Heart right ventricle (tissue), 16 donors: ENCODE measurements at regions not wholly inside any gene's neighbourhood (a gene's known extent, or its start where the extent isn't known, plus 50 kb on each side); places are given as distances from the start of the nearest gene placed in this dataset.

Experiments
- ATAC-seq, 8 donors: fragments of 200-7000 bp; cut with Tn5 transposase; one replicate each; pipeline ENCODE4 v1.9.1; 2020; ENCODE audit warnings: mild to moderate bottlenecking in 8 of 8, moderate library complexity in 8 of 8, moderate number of reproducible peaks in 1 of 8
- DNase-seq, 2 donors: peaks; one replicate each; pipeline ENCODE4 v3.0.0-alpha.2; 2020
- H3K27ac ChIP-seq, 10 donors: fragments of 200-600 bp; sonication (generic) in 2 of 10; one replicate each; pipeline versions ENCODE4 v1.5.0 to v1.8.0; 2020 to 2022; ENCODE audit warnings: mild to moderate bottlenecking in 3 of 10
- H3K27me3 ChIP-seq, 7 donors: fragments of 200-600 bp; one replicate each; pipeline ENCODE4 v1.8.0; 2021 to 2022; ENCODE audit warnings: mild to moderate bottlenecking in 2 of 7
- H3K36me3 ChIP-seq, 9 donors: fragments of 200-600 bp; sonication (generic) in 1 of 9; one replicate each; pipeline versions ENCODE4 v1.5.0 to v1.8.0; 2020 to 2022; ENCODE audit warnings: mild to moderate bottlenecking in 2 of 9
- H3K4me1 ChIP-seq, 9 donors: fragments of 200-600 bp; sonication (generic) in 1 of 9; one replicate each; pipeline versions ENCODE4 v1.5.0 to v1.8.0; 2020 to 2022; ENCODE audit warnings: mild to moderate bottlenecking in 4 of 9
- H3K4me3 ChIP-seq, 10 donors: fragments of 200-600 bp; sonication (generic) in 2 of 10; one replicate each; pipeline versions ENCODE4 v1.5.0 to v1.8.0; 2020 to 2022; ENCODE audit warnings: mild to moderate bottlenecking in 7 of 10, moderate library complexity in 2 of 10
- H3K9me3 ChIP-seq, 11 donors: fragments of 200-600 bp in 10 of 11; sonication (generic) in 2 of 11; one replicate each; pipeline versions ENCODE4 v1.5.0 to v1.8.0; 2013 to 2022; ENCODE audit warnings: mild to moderate bottlenecking in 2 of 11, control low read depth in 1 of 11, moderate library complexity in 1 of 11
- WGBS, 2 donors: extraction: QIAGEN DNeasy Blood & Tissue Kit; methylation state at CpG; one replicate each; pipeline ENCODE4 v1.1.7; 2013; ENCODE audit warnings: inconsistent platforms in 1 of 2; 5-methylcytosine and 5-hydroxymethylcytosine counted together
- intact Hi-C, 10 donors: fragments of 100-400 bp; cut with DNase I; formaldehyde crosslinking; loops; one replicate each; pipeline versions ENCODE4 v1.11.1 to v1.14.2; 2022
- TF ChIP-seq, protein P1 (sequence below), 9 donors: fragments of 200-600 bp; sonication (generic) in 2 of 9; IDR thresholded peaks; one replicate each; pipeline versions ENCODE4 v1.5.0 to v1.8.0; 2021 to 2022; ENCODE audit warnings: antibody characterized with exemption in 9 of 9, mild to moderate bottlenecking in 5 of 9, moderate library complexity in 1 of 9
- donor health status: Arrhythmogenic right ventricular cardiomyopathy.
- donor health status: ischemic (EF 13 %, LVEDD 7.1; RV severe dilation, severe dysfunction).
- donor health status: healthy with polysubstance abuse.
- donor health status: DM: no; HTN: yes; CAD: no.
- donor health status: DM: no; HTN: no; CAD: no.
- donor health status: ischemic (EF 25% LVEDD 6.9; RV normal size, moderate dysfunction).
- donor health status: ischemic (EF 25% LVEDD 5.7; RV mildly dilated, moderate dysfunction).
- donor health status: healthy.
- donor health status: DM: yes; HTN: yes; CAD: no.
- donor health status: Ischemic cardiomyopathy.
- donor health status: ischemic (EF 35%, LVEDD 5.7; RV mildly dilated, moderate dysfunction).
- donor health status: nonischemic (EF 11% LVEDD 7.7; RV severe dilation, severe dysfunction).
- donor health status: DM: yes; HTN: yes; CAD: no.
- donor health status: PGD.
- donor health status: ischemic (EF 29% LVEDD 5.4; RV normal size, mild dysfunction).
- donor health status: nonischemic (EF 23%, LVEDD 6.1; RV moderate dilation, normal function).

- H3K9me3 ChIP-seq = no peaks in the 10 kb centered on the region
- 52 to 58% methylated on average over 2 of the region's 2 CpGs for WGBS, 2 donors
- H3K4me3 ChIP-seq = no peak overlapping the region
- TF ChIP-seq, protein P1, sequence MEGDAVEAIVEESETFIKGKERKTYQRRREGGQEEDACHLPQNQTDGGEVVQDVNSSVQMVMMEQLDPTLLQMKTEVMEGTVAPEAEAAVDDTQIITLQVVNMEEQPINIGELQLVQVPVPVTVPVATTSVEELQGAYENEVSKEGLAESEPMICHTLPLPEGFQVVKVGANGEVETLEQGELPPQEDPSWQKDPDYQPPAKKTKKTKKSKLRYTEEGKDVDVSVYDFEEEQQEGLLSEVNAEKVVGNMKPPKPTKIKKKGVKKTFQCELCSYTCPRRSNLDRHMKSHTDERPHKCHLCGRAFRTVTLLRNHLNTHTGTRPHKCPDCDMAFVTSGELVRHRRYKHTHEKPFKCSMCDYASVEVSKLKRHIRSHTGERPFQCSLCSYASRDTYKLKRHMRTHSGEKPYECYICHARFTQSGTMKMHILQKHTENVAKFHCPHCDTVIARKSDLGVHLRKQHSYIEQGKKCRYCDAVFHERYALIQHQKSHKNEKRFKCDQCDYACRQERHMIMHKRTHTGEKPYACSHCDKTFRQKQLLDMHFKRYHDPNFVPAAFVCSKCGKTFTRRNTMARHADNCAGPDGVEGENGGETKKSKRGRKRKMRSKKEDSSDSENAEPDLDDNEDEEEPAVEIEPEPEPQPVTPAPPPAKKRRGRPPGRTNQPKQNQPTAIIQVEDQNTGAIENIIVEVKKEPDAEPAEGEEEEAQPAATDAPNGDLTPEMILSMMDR (IDR thresholded peaks at IDR 0.05) = no peak
- intact Hi-C loops = no loop called here
- H3K4me1 ChIP-seq = no peaks in the 10 kb centered on the region
- H3K36me3 ChIP-seq = no peaks in the 10 kb centered on the region
- DNase-seq (no peak), ATAC-seq (no peak)
- H3K27me3 ChIP-seq = no peaks in the 10 kb centered on the region
- no peak overlapping the region for H3K27ac ChIP-seq
Observed at GRCh38 chr3:144114767-144115166, 143.1 kb downstream of the DIPK2A start.

- ATAC-seq (no peak), DNase-seq (no peak)
- no peaks in the 10 kb centered on the region for H3K9me3 ChIP-seq
- no peak overlapping the region for H3K27ac ChIP-seq
- H3K36me3 ChIP-seq = no peaks in the 10 kb centered on the region
- TF ChIP-seq, protein P1 (IDR thresholded peaks at IDR 0.05) = no peak
- no peaks in the 10 kb centered on the region for H3K4me1 ChIP-seq
- intact Hi-C loops = no loop called here
- H3K4me3 ChIP-seq = no peak overlapping the region
- 42 to 50% methylated on average over 1 of the region's 1 CpG for WGBS, 2 donors
- H3K27me3 ChIP-seq = no peaks in the 10 kb centered on the region
Observed at GRCh38 chr3:144119633-144120032, 148.0 kb downstream of the DIPK2A start.

DNA sequence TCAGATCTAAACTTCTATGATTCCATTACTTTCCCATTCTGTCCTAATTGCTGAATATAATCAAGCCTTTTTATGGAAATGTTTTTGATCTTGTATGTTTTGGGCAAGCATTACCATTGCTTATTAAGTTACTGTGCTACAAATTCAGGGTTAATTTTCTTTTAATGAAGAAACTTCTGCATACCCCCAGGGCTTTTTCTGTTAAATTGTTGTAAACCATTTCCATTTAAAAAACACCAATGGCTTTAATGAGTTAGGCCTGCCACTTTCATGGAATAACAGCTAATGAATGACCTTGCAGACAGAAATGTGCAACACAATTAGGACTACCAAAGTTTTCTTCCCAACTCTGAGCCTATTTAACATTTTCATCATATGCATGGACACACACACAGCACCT lies 150.0 kb downstream of the DIPK2A start:
- intact Hi-C loops = no loop called here
- TF ChIP-seq, protein P1 (IDR thresholded peaks at IDR 0.05) = no peak
- ATAC-seq = no peak
- Histone ChIP-seq H3K9me3 (peaks cover 0 to 14% (median 0%) of the 10 kb centered on the region in 11 donors), H3K4me3 (no peak overlapping the region), H3K27ac (no peak overlapping the region), H3K36me3 (no peaks in the 10 kb centered on the region), H3K4me1 (no peaks in the 10 kb centered on the region), H3K27me3 (no peaks in the 10 kb centered on the region)
- DNase-seq = no peak

GRCh38 chr3:144127014-144127413 lies 155.4 kb downstream of the DIPK2A start:
- H3K4me1 ChIP-seq = peaks cover 0 to 6% (median 0%) of the 10 kb centered on the region in 9 donors
- intact Hi-C loops = no loop called here
- WGBS, 2 donors = 50 to 65% methylated on average over 3 of the region's 3 CpGs

More at GRCh38 chr3:144127014-144127413, 155.4 kb downstream of the DIPK2A start:
- H3K4me3 ChIP-seq = no peak overlapping the region
- H3K27ac ChIP-seq = no peak overlapping the region
- ATAC-seq (no peak), DNase-seq (no peak)
- H3K9me3 ChIP-seq = peaks cover 0 to 14% (median 0%) of the 10 kb centered on the region in 11 donors
- H3K36me3 ChIP-seq = no peaks in the 10 kb centered on the region
- TF ChIP-seq, protein P1 (IDR thresholded peaks at IDR 0.05) = no peak
- H3K27me3 ChIP-seq = no peaks in the 10 kb centered on the region
